ENCODE measurements at regions not wholly inside any gene's neighbourhood (a gene's known extent, or its start where the extent isn't known, plus 50 kb on each side); places are given as distances from the start of the nearest gene placed in this dataset.
"Not testable (repeated sequence)": the region's sequence is repeated elsewhere in the genome, so short reads cannot be mapped to it uniquely, and the experiment has no call there.

DNA sequence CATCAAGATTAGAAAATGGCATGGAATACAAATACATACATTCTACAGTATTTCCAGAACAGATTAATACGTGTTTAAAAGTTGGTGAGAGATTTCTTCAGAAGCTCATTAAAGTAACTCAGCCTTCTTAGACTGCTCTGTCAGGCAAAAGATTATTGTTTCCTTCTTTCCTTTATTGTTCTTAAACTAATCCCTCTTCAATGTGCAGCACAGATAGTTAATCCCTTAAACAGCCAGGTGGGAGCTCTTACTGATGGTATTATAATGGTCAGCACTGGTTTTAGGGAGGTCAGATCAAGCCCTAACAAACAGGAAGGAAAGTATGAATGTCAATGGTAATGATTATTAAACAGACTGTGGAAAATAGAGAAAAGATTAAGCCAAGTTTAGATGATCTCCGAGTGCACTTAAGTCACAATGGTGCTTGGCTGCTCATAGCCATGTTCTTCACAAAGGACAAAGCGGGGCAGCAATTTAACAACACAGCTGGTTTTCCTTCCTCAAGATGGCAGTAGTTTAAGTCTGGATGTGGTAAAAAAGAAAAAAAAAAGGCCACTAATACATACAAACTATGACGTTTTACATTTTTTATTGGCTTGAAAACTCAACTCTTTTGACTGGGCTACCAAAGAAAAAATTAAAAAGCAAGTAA lies 992.6 kb downstream of the PCDH9 start:
- TF ChIP-seq, protein P1, sequence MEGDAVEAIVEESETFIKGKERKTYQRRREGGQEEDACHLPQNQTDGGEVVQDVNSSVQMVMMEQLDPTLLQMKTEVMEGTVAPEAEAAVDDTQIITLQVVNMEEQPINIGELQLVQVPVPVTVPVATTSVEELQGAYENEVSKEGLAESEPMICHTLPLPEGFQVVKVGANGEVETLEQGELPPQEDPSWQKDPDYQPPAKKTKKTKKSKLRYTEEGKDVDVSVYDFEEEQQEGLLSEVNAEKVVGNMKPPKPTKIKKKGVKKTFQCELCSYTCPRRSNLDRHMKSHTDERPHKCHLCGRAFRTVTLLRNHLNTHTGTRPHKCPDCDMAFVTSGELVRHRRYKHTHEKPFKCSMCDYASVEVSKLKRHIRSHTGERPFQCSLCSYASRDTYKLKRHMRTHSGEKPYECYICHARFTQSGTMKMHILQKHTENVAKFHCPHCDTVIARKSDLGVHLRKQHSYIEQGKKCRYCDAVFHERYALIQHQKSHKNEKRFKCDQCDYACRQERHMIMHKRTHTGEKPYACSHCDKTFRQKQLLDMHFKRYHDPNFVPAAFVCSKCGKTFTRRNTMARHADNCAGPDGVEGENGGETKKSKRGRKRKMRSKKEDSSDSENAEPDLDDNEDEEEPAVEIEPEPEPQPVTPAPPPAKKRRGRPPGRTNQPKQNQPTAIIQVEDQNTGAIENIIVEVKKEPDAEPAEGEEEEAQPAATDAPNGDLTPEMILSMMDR (IDR thresholded peaks at IDR 0.05; ENCODE audit: low read depth, low read length), result no peak
- DNase-seq (ENCODE audit: low read depth, low spot score), result no peak
- Histone ChIP-seq H3K27me3 (ENCODE audit: control insufficient read depth, insufficient read depth, low read length) (no peaks in the 10 kb centered on the region), H3K27ac (ENCODE audit: low read depth, low read length) (no peak overlapping the region), H3K9me3 (ENCODE audit: control insufficient read depth, insufficient read depth, low read length) (peaks cover 6% of the 10 kb centered on the region; the same call in 1 of the 2 replicates), H3K4me3 (ENCODE audit: low read depth, low read length) (no peak overlapping the region)
- POLR2A ChIA-PET, result no interaction called here
- CTCF ChIA-PET, result interaction anchor here (0.6 to 1.4 kb wide), 3 partner anchors 13 to 1145 kb away, joined by 3 to 7 read pairs (median 5); no protein-coding TSS in a partner anchor

DNA sequence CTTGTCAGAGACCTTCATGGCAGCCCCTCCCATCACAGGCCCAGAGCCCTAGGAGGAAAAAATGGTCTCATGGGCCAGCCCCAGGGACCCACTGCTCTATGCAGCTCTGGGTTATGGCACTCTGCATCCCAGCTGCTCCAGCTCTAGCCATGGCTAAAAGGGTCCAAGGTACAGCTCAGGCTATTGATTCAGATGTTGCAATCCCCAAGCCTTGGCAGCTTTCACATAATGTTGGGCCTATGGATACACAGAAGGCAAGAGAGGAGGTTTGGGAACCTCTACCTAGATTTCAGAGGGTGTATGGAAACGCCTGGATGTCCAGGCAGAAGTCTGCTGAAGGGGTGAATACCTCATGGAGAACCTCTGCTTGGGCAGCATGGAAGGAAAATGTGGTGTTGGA lies 996.0 kb downstream of the PCDH9 start:
- no peak for DNase-seq (ENCODE audit: low read depth, low spot score)
- no peaks in the 10 kb centered on the region for H3K27me3 ChIP-seq (ENCODE audit: control insufficient read depth, insufficient read depth, low read length)
- no peak overlapping the region for H3K4me3 ChIP-seq (ENCODE audit: low read depth, low read length)
- ChIA-PET POLR2A (no interaction called here), CTCF (no interaction called here)
- TF ChIP-seq, protein P1 (IDR thresholded peaks at IDR 0.05; ENCODE audit: low read depth, low read length), result no peak
- H3K9me3 ChIP-seq (ENCODE audit: control insufficient read depth, insufficient read depth, low read length), result peaks cover 6% of the 10 kb centered on the region; the same call in 1 of the 2 replicates
- no peak overlapping the region for H3K27ac ChIP-seq (ENCODE audit: low read depth, low read length)

DNA sequence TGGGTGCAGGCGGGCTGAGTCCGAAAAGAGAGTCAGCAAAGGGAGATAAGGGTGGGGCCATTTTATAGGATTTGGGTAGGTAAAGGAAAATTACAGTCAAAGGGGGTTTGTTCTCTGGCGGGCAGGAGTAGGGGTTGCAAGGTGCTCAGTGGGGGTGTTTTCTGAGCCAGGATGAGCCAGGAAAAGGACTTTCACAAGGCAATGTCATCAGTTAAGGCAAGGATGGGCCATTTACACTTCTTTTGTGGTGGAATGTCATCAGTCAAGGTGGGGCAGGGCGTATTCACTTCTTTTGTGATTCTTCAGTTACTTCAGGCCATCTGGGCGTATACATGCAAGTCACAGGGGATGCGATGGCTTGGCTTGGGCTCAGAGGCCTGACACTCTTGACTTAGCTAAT lies 998.2 kb downstream of the PCDH9 start:
- H3K27me3 ChIP-seq (ENCODE audit: control insufficient read depth, insufficient read depth, low read length); CTCF ChIA-PET; DNase-seq (ENCODE audit: low read depth, low spot score); H3K27ac ChIP-seq (ENCODE audit: low read depth, low read length); H3K4me3 ChIP-seq (ENCODE audit: low read depth, low read length); H3K9me3 ChIP-seq (ENCODE audit: control insufficient read depth, insufficient read depth, low read length); POLR2A ChIA-PET: not testable (repeated sequence)

DNA sequence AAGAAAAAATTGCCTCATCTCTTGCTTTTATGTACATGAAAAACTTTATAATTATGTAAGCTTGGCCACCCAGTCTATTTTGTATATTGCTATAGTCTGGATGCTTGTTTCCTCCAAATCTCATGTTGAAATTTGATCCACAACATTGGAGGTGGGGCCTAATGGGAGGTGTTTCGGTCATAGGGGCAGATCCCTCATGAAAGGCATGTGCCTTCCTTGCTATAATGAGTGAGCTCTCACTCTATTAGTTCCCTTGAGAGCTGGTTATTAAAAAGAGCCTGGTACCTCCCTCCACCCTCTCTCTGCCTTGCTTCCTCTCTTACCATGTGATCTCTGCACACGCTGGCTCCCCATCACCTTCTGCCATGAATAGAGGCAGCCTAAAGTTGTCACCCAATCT lies 1005.1 kb downstream of the PCDH9 start:
- TF ChIP-seq, protein P1 (IDR thresholded peaks at IDR 0.05; ENCODE audit: low read depth, low read length), result no peak
- ChIA-PET CTCF (interaction anchor here (1.3 kb wide), 1 partner anchor 12 kb away, joined by 5 read pairs; no protein-coding TSS in a partner anchor), POLR2A (no interaction called here)
- Histone ChIP-seq H3K4me3 (ENCODE audit: low read depth, low read length) (no peak overlapping the region), H3K9me3 (ENCODE audit: control insufficient read depth, insufficient read depth, low read length) (no peaks in the 10 kb centered on the region), H3K27me3 (ENCODE audit: control insufficient read depth, insufficient read depth, low read length) (no peaks in the 10 kb centered on the region), H3K27ac (ENCODE audit: low read depth, low read length) (no peak overlapping the region)
- DNase-seq (ENCODE audit: low read depth, low spot score), result no peak

DNA sequence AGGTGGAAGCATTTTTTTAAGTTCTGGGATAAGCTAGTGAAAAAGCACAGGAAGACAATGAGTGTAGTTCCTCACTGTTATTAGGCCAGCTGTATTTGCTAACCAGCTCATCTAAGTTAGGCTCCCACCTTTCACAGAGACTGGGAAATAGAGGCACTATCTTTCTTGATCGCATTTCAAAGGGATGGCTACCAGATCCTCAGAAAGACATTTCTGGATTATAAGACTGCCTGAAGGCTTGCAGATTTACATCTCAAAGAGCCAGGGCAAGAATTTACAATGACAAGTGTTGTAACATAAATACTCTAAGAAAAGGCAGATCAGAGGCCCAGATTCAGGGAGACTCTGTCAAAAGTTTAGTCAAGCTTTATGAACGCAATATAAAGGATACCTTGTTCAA lies 1005.5 kb downstream of the PCDH9 start:
- TF ChIP-seq, protein P1 (IDR thresholded peaks at IDR 0.05; ENCODE audit: low read depth, low read length), result no peak
- ChIA-PET CTCF (interaction anchor here (1.3 kb wide), 1 partner anchor 13 kb away, joined by 5 read pairs; no protein-coding TSS in a partner anchor), POLR2A (no interaction called here)
- H3K9me3 ChIP-seq (ENCODE audit: control insufficient read depth, insufficient read depth, low read length), result no peaks in the 10 kb centered on the region
- H3K27ac ChIP-seq (ENCODE audit: low read depth, low read length), result no peak overlapping the region
- H3K4me3 ChIP-seq (ENCODE audit: low read depth, low read length), result no peak overlapping the region
- H3K27me3 ChIP-seq (ENCODE audit: control insufficient read depth, insufficient read depth, low read length), result no peaks in the 10 kb centered on the region
- DNase-seq (ENCODE audit: low read depth, low spot score), result no peak

Data from AG04450 (cell line).